RWPE1 (cell line): ENCODE measurements at regions not wholly inside any gene's neighbourhood (a gene's known extent, or its start where the extent isn't known, plus 50 kb on each side); places are given as distances from the start of the nearest gene placed in this dataset.

Experiments used
- CTCF ChIA-PET: fragments of 350-600 bp; sonication (Branson Sonifier 250); formaldehyde crosslinking; extraction: SDS; loops from one replicate; lab custom pipeline; 2021; lab: Yijun Ruan, JAX
- POLR2A ChIA-PET: fragments of 400-600 bp; formaldehyde crosslinking; extraction: SDS; loops from one replicate; lab custom pipeline; 2020; ENCODE audit warnings: antibody characterized with exemption; ENCODE audit not compliant: low non-redundant PET; lab: Yijun Ruan, JAX
- DNase-seq: peaks from one replicate; pipeline ENCODE4 v3.0.0; 2012; ENCODE audit warnings: low spot score
- H3K27ac ChIP-seq: fragments of 450-650 bp; 2 replicates; pipeline ENCODE4 v1.5.1; 2017
- CTCF ChIP-seq: fragments of 450-650 bp; conservative IDR thresholded peaks from 2 replicates; pipeline ENCODE4 v1.5.1; 2017; ENCODE audit warnings: low read depth, mild to moderate bottlenecking

GRCh38 chr4:79053754-79054153, 114.5 kb upstream of the PAQR3 start:
- H3K27ac ChIP-seq: no peak overlapping the region
- DNase-seq: no peak
- ChIA-PET POLR2A (no interaction called here), CTCF (no interaction called here)
- TF ChIP-seq CTCF: no peak

DNA sequence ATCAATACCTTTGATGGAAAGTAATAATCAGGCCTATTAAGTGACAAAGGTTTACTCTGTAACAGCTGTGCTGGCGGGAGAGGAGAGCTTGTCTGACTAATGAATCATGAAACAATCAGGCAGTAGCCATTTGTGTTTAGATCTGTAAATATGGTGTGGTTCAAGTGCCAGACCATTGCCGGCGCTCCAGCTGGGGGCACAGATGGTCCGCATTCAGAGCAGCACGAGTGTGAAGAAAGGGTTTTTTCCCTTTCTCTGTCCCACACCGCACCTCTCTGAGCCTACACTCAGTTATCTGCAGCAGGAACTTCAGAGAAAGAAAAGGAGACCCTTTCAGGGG, 111.3 kb upstream of the PAQR3 start:
- no peak overlapping the region for H3K27ac ChIP-seq
- no peak for DNase-seq
- TF ChIP-seq CTCF: no peak
- ChIA-PET POLR2A (no interaction called here), CTCF (no interaction called here)

DNA sequence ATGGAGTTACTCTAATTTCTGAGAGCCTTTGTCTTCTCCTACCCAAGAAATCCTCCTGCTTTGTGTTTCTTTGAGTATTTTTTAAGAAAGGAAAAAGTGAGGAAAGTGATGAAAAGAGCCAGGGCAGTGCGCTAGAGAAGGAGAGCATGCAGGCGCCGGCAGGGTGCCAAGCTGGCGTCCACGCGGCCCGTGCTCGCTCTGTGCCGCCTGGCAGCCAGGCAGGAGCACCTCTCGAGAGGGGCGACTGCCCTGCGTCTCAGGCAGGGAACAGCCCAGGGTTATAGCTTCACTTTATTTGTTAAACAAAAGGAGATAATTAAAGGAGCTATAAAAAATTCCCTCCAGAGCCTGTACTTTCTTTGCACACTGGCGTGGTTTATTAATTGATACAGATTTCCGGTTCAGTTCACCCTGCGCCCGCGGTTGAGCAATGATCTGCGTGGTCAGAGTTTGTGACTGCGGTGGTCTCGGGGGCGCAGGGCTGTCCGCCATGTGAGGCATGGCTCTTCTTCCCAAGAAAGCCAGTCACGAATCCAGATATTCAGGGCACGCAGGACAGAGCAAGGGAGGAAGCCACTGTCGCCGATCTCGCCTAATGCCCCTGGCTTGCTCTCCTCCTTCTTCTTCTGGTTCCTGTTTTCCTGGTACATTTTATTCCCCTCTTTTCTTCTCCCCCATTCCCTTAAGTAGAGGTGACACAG, 110.8 kb upstream of the PAQR3 start:
- ChIA-PET POLR2A (no interaction called here), CTCF (no interaction called here)
- no peak for DNase-seq
- H3K27ac ChIP-seq: no peak overlapping the region
- TF ChIP-seq CTCF: no peak

- ChIA-PET CTCF (no interaction called here), POLR2A (no interaction called here)
- TF ChIP-seq CTCF: no peak
- no peak overlapping the region for H3K27ac ChIP-seq
- no peak for DNase-seq
Measured at GRCh38 chr4:79048878-79049277, 109.6 kb upstream of the PAQR3 start.

DNA sequence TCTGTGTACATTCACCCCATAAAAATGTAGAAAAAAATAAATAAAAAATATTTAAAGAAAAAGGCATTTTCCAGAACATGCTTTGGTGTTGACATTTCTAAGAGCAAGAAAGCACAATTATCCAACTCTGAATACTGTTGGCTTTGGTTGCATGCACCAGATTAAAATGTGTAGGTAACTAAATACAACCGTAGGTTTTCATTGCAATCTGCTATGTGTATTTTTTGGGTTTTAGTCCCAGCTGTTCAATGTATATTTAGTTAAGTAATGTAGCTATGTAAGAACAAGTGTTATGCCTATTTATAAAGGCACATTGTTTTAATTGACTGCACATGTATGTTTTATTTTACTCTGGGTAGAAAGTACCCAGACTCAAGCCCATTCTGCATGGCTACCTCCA, 108.1 kb upstream of the PAQR3 start:
- DNase-seq: no peak
- POLR2A ChIA-PET: no interaction called here
- CTCF ChIA-PET: interaction anchor here (0.6 kb wide), 1 partner anchor 520 kb away, joined by 6 read pairs; no protein-coding TSS in a partner anchor
- H3K27ac ChIP-seq: no peak overlapping the region
- no peak for TF ChIP-seq CTCF

DNA sequence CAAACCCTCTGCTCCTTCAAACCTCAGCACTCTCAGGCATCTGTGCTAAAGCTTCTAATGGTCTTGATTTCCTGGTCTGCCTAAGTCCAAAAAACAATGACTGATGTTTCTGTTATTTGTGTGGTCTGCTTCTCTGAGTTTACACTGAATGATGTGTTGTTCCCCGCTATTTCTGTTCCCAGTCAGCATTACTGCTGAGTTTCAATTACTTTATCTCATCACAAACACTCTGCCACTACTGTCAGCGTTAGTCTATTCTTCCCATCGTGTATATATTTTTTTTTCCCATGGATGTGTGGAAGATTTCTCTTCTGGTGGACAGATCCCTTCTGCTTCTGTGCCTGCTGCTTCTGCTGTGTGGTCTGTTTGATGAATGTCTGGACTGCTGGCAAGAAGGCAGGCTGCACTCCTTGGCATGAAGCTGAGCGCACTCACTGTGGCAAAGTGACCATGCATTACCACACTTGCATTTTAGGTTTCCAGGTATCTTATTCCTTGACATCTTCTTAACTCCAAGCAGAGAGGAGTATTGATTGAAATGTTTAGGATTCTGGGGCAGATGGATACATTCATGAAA, 106.9 kb upstream of the PAQR3 start:
- DNase-seq: no peak
- TF ChIP-seq CTCF: no peak
- no peak overlapping the region for H3K27ac ChIP-seq
- ChIA-PET POLR2A (no interaction called here), CTCF (no interaction called here)
